SK-N-SH treated with all-trans-retinoic acid at 6 μM for 48 hours (cell line): ENCODE measurements at regions not wholly inside any gene's neighbourhood (a gene's known extent, or its start where the extent isn't known, plus 50 kb on each side); places are given as distances from the start of the nearest gene placed in this dataset.

Experiments
- ESRRG ChIP-seq: fragments of 250-450 bp; sonication (Bioruptor Pico); IDR thresholded peaks from 2 replicates; pipeline ENCODE4 v1.6.1; 2021; ENCODE audit warnings: mild to moderate bottlenecking
- PPARA ChIP-seq: fragments of 250-450 bp; sonication (Bioruptor Pico); IDR thresholded peaks from 2 replicates; pipeline ENCODE4 v1.5.0; 2020; ENCODE audit warnings: mild to moderate bottlenecking, borderline replicate concordance
- SNAI2 ChIP-seq: fragments of 250-450 bp; sonication (Bioruptor Pico); IDR thresholded peaks from 2 replicates; pipeline ENCODE4 v1.5.0; 2020; ENCODE audit warnings: mild to moderate bottlenecking, moderate library complexity
- TOX ChIP-seq: fragments of 250-450 bp; sonication (Bioruptor Pico); IDR thresholded peaks from 2 replicates; pipeline ENCODE4 v1.8.0; 2021; ENCODE audit warnings: mild to moderate bottlenecking, moderate library complexity, borderline replicate concordance
- ZFP3 ChIP-seq: fragments of 250-450 bp; sonication (Bioruptor Pico); IDR thresholded peaks from 2 replicates; pipeline ENCODE4 v1.5.0; 2020; ENCODE audit warnings: mild to moderate bottlenecking, moderate library complexity
- ZNF565 ChIP-seq: fragments of 450-650 bp; formaldehyde crosslinking; conservative IDR thresholded peaks from 2 replicates; pipeline ENCODE4 v1.5.0; 2020; ENCODE audit warnings: low read depth, mild to moderate bottlenecking, moderate library complexity
- TF ChIP-seq, protein P1 (sequence below): fragments of 250-450 bp; sonication (Bioruptor Pico); IDR thresholded peaks from 2 replicates; pipeline ENCODE4 v1.8.0; 2020; ENCODE audit warnings: mild to moderate bottlenecking, moderate library complexity, borderline replicate concordance

DNA sequence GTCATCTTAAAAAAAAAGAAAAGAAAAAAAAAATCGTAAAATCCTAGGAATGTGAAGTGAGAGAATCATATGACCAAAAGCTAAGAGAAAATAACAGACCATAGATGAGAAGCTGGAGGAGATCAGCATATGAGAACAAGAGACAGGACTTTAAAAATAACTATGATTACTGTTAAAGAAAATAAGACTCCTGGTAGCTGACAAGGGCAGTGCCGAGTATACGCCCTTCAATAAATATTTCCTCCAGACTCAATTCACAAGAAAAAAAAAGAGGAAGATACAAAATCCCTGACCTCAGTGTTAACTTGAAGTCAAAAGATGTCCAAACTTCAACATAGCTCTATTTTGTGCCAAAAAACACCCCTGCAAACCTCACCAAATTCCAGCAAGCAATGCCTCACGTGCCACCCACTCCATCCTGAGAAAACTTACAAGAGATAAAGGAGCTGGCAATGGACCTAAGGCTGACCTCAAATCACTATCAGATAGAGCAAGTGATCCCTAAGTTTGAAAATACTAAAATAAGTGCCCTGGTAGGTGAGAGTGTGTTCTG, 817.2 kb downstream of the SOCS6 start:
- TF ChIP-seq ZNF565 = no peak
- TF ChIP-seq ZFP3 (CRISPR knock-in tag) = no peak
- no peak for TF ChIP-seq ESRRG (CRISPR knock-in tag)
- TF ChIP-seq SNAI2 = no peak
- TF ChIP-seq, protein P1, sequence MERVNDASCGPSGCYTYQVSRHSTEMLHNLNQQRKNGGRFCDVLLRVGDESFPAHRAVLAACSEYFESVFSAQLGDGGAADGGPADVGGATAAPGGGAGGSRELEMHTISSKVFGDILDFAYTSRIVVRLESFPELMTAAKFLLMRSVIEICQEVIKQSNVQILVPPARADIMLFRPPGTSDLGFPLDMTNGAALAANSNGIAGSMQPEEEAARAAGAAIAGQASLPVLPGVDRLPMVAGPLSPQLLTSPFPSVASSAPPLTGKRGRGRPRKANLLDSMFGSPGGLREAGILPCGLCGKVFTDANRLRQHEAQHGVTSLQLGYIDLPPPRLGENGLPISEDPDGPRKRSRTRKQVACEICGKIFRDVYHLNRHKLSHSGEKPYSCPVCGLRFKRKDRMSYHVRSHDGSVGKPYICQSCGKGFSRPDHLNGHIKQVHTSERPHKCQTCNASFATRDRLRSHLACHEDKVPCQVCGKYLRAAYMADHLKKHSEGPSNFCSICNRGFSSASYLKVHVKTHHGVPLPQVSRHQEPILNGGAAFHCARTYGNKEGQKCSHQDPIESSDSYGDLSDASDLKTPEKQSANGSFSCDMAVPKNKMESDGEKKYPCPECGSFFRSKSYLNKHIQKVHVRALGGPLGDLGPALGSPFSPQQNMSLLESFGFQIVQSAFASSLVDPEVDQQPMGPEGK = no peak
- TF ChIP-seq PPARA = no peak
- TF ChIP-seq TOX (CRISPR knock-in tag) = no peak
